ENCODE measurements at regions not wholly inside any gene's neighbourhood (a gene's known extent, or its start where the extent isn't known, plus 50 kb on each side); places are given as distances from the start of the nearest gene placed in this dataset.

DNA sequence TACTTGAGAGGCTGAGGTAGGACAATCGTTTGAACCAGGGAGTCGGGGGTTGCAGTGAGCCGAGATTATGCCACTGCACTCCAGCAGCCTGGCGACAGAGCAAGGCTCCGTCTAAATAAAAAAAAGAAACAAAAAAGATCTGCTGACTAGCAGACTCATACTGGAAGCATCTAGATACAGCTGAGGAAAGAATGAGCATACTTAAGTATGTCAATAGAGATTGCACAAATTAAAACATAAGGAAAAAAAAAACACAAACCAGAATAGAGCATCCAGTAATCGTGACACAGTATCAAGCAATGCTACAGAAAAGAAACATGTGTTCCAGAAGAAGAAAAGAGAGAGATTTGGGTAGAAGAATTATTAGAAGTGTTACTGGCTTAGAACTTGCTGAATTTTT is 105.5 kb upstream of the SPOCK3 start:
- Histone ChIP-seq H3K4me3 (ENCODE audit: low read depth, low read length, poor library complexity, severe bottlenecking) (no peak overlapping the region), H3K4me2 (ENCODE audit: low read length) (no peak overlapping the region), H3F3A (ENCODE audit: insufficient read depth, low read length) (no peaks in the 10 kb centered on the region), H3K36me3 (ENCODE audit: insufficient read depth, low read length) (no peaks in the 10 kb centered on the region), H4K20me1 (ENCODE audit: insufficient read depth, low read length) (no peaks in the 10 kb centered on the region), H3K79me2 (ENCODE audit: insufficient read depth, low read length) (no peaks in the 10 kb centered on the region), H3K27me3 (ENCODE audit: insufficient read depth, low read length) (no peaks in the 10 kb centered on the region), H3K9me3 (ENCODE audit: low read length) (no peaks in the 10 kb centered on the region), H2AFZ (ENCODE audit: low read length) (no peak overlapping the region), H3K4me1 (ENCODE audit: insufficient read depth, low read length, severe bottlenecking) (no peaks in the 10 kb centered on the region), H3K27ac (ENCODE audit: low read depth, low read length, poor library complexity, severe bottlenecking) (no peak overlapping the region), H3K9ac (ENCODE audit: low read length) (no peak overlapping the region), H3K9me2 (ENCODE audit: low read depth, low read length) (no peaks in the 10 kb centered on the region)
- TF ChIP-seq EZH2 (IDR thresholded peaks at IDR 0.05; ENCODE audit: borderline replicate concordance, low read length) (no peak), CTCF (IDR thresholded peaks at IDR 0.05; ENCODE audit: low read length) (no peak)

GRCh38 chr4:167359711-167360110 is 125.4 kb upstream of the SPOCK3 start:
- Histone ChIP-seq H3K9me3 (ENCODE audit: low read length) (no peaks in the 10 kb centered on the region), H3F3A (ENCODE audit: insufficient read depth, low read length) (no peaks in the 10 kb centered on the region), H2AFZ (ENCODE audit: low read length) (no peak overlapping the region), H3K4me3 (ENCODE audit: low read depth, low read length, poor library complexity, severe bottlenecking) (no peak overlapping the region), H4K20me1 (ENCODE audit: insufficient read depth, low read length) (no peaks in the 10 kb centered on the region), H3K36me3 (ENCODE audit: insufficient read depth, low read length) (no peaks in the 10 kb centered on the region), H3K79me2 (ENCODE audit: insufficient read depth, low read length) (no peaks in the 10 kb centered on the region), H3K9ac (ENCODE audit: low read length) (no peak overlapping the region), H3K27me3 (ENCODE audit: insufficient read depth, low read length) (no peaks in the 10 kb centered on the region), H3K4me1 (ENCODE audit: insufficient read depth, low read length, severe bottlenecking) (no peaks in the 10 kb centered on the region), H3K27ac (ENCODE audit: low read depth, low read length, poor library complexity, severe bottlenecking) (no peak overlapping the region), H3K4me2 (ENCODE audit: low read length) (no peak overlapping the region), H3K9me2 (ENCODE audit: low read depth, low read length) (no peaks in the 10 kb centered on the region)
- TF ChIP-seq EZH2 (IDR thresholded peaks at IDR 0.05; ENCODE audit: borderline replicate concordance, low read length): no peak
- TF ChIP-seq CTCF (IDR thresholded peaks at IDR 0.05; ENCODE audit: low read length): no peak

DNA sequence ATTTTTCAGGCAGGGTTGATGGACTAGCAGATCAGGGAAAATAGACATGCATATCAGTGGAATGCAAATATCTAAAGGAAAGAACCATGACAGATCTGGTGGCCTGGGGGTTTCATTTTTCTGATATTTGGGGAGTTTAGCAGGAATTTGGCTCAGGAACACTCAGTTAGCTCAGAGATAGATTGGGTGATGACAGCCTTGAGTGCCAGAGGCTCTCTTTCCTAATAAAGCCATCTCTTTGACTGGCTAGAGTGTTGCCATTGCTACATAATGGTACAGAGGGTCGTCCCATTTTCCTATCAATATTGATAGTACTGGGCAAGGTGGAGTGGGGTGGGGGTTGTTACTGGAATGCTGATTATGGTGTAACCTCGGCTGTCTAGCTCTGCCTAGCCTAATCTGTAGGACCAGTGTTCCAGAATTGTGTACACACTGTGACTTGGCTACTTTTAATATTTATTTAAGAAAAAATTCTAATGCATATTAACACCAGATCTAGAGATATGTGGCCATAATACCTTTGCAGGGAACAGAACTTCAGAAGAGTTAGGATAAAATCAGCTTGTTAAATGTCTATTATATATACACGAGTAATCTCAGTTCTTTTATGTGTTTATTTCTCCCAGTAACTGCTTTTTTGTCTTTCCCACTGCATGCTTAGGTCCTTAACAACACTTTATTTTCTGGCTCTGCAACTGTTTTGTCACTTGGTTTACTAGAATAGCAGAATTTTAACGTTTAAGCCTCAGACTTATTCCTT is 145.0 kb upstream of the SPOCK3 start:
- TF ChIP-seq CTCF (IDR thresholded peaks at IDR 0.05; ENCODE audit: low read length) (no peak), EZH2 (IDR thresholded peaks at IDR 0.05; ENCODE audit: borderline replicate concordance, low read length) (no peak)
- H3K27me3 ChIP-seq (ENCODE audit: insufficient read depth, low read length): no peaks in the 10 kb centered on the region
- no peaks in the 10 kb centered on the region for H4K20me1 ChIP-seq (ENCODE audit: insufficient read depth, low read length)
- H3K27ac ChIP-seq (ENCODE audit: low read depth, low read length, poor library complexity, severe bottlenecking): no peak overlapping the region
- H3K9me3 ChIP-seq (ENCODE audit: low read length): no peaks in the 10 kb centered on the region
- no peak overlapping the region for H3K4me3 ChIP-seq (ENCODE audit: low read depth, low read length, poor library complexity, severe bottlenecking)
- H3K4me2 ChIP-seq (ENCODE audit: low read length): no peak overlapping the region
- H3K9me2 ChIP-seq (ENCODE audit: low read depth, low read length): no peaks in the 10 kb centered on the region
- no peaks in the 10 kb centered on the region for H3K36me3 ChIP-seq (ENCODE audit: insufficient read depth, low read length)
- no peak overlapping the region for H3K9ac ChIP-seq (ENCODE audit: low read length)
- no peaks in the 10 kb centered on the region for H3K4me1 ChIP-seq (ENCODE audit: insufficient read depth, low read length, severe bottlenecking)
- no peaks in the 10 kb centered on the region for H3F3A ChIP-seq (ENCODE audit: insufficient read depth, low read length)
- no peaks in the 10 kb centered on the region for H3K79me2 ChIP-seq (ENCODE audit: insufficient read depth, low read length)
- no peak overlapping the region for H2AFZ ChIP-seq (ENCODE audit: low read length)
